Parathyroid adenoma (tissue), 2 donors: ENCODE measurements at regions not wholly inside any gene's neighbourhood (a gene's known extent, or its start where the extent isn't known, plus 50 kb on each side); places are given as distances from the start of the nearest gene placed in this dataset.

Experiments used
- H2AFZ ChIP-seq: fragments of 300-600 bp; sonication (generic); one replicate; pipeline ENCODE4 v1.7.0; 2017; ENCODE audit warnings: antibody characterized with exemption, mild to moderate bottlenecking
- H3K27ac ChIP-seq: fragments of 300-600 bp; sonication (generic); one replicate; pipeline ENCODE4 v1.7.0; 2017
- H3K27me3 ChIP-seq: fragments of 300-600 bp; sonication (generic); one replicate; pipeline ENCODE4 v1.7.0; 2017; ENCODE audit warnings: low read length; ENCODE audit not compliant: control insufficient read depth, insufficient read depth
- H3K36me3 ChIP-seq: fragments of 300-600 bp; sonication (generic); one replicate; pipeline ENCODE4 v1.7.0; 2017; ENCODE audit warnings: low read length; ENCODE audit not compliant: control insufficient read depth, insufficient read depth
- H3K4me1 ChIP-seq: fragments of 300-600 bp; sonication (generic); one replicate; pipeline ENCODE4 v1.7.0; 2017; ENCODE audit warnings: control low read depth
- H3K4me2 ChIP-seq: fragments of 300-600 bp; sonication (generic); one replicate; pipeline ENCODE4 v1.7.0; 2017; ENCODE audit warnings: low read length
- H3K4me3 ChIP-seq: fragments of 300-600 bp; sonication (generic); one replicate; pipeline ENCODE4 v1.7.0; 2017; ENCODE audit warnings: low read depth, low read length
- H3K79me2 ChIP-seq: fragments of 300-600 bp; sonication (generic); one replicate; pipeline ENCODE4 v1.7.0; 2017; ENCODE audit warnings: control low read depth
- H3K9ac ChIP-seq: fragments of 300-600 bp; sonication (generic); one replicate; pipeline ENCODE4 v1.7.0; 2017; ENCODE audit warnings: mild to moderate bottlenecking
- H3K9me3 ChIP-seq: fragments of 300-600 bp; sonication (generic); one replicate; pipeline ENCODE4 v1.7.0; 2017; ENCODE audit warnings: low read length; ENCODE audit not compliant: control insufficient read depth
- TF ChIP-seq, protein P1 (sequence below): fragments of 300-600 bp; sonication (generic); IDR thresholded peaks from one replicate; pipeline ENCODE4 v1.7.0; 2017; ENCODE audit warnings: antibody characterized with exemption, mild to moderate bottlenecking
- donor health status: primary hyperparathyroidism.

DNA sequence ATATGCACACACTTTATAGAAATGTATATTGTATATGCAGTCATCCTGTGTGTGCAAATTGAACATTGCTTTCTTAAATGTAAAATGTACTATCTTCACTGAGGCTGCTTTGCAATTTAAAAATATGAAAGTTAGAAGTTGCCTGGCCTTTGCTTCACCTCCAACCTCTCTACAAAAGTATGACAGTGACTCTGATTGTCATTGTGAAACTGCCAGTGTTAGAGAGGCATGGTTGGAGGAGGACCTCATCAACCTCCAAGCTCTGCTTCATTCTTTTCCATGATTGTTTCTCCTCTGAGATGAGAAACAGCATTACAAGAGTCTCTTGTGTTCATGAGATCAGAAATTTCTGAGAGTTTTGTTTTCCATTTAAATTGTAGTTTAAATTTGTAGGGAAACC is 185.5 kb downstream of the ZC3H11B start:
- H2AFZ ChIP-seq: no peak overlapping the region
- no peaks in the 10 kb centered on the region for H3K36me3 ChIP-seq
- H3K79me2 ChIP-seq: no peaks in the 10 kb centered on the region
- H3K9me3 ChIP-seq: no peaks in the 10 kb centered on the region
- no peaks in the 10 kb centered on the region for H3K4me1 ChIP-seq
- no peak overlapping the region for H3K4me2 ChIP-seq
- H3K27ac ChIP-seq: no peak overlapping the region
- no peak overlapping the region for H3K4me3 ChIP-seq
- TF ChIP-seq, protein P1, sequence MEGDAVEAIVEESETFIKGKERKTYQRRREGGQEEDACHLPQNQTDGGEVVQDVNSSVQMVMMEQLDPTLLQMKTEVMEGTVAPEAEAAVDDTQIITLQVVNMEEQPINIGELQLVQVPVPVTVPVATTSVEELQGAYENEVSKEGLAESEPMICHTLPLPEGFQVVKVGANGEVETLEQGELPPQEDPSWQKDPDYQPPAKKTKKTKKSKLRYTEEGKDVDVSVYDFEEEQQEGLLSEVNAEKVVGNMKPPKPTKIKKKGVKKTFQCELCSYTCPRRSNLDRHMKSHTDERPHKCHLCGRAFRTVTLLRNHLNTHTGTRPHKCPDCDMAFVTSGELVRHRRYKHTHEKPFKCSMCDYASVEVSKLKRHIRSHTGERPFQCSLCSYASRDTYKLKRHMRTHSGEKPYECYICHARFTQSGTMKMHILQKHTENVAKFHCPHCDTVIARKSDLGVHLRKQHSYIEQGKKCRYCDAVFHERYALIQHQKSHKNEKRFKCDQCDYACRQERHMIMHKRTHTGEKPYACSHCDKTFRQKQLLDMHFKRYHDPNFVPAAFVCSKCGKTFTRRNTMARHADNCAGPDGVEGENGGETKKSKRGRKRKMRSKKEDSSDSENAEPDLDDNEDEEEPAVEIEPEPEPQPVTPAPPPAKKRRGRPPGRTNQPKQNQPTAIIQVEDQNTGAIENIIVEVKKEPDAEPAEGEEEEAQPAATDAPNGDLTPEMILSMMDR: no peak
- H3K9ac ChIP-seq: no peak overlapping the region
- no peaks in the 10 kb centered on the region for H3K27me3 ChIP-seq

DNA sequence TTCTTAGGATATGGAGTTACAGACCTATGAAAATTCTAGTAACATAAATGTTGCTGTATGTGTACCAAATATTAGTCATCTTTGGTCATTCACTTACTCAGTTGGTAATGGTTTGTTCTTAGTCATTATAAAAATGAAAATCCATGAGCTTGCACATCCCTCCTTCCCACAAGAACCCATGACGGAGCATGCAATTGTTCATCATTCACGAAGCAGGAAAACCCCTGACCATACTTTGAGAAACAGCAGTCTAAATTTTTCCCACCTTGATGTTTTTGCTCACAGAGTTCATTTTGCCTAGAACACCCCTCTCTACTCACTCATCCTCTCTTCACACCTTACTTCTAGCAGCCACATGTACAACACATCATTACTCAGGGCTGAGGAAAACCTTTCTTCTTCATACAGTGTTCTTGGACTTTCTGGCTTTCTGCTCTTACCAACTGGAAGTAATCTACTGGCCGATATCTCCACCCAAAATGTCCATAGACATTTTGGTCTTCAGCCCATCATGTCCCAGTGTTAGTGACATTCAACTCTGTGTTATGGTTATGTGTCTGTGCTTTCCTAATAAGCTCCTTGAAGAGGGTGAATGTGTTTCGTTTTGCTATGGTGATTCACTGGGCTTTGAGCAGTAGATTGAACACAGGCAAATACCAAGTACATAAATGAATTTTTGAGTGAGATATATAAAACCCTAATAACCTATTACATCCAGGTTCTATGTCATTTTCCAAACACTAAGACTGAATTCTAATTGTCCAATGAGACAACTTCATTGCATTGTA is 189.9 kb downstream of the ZC3H11B start:
- Histone ChIP-seq H3K79me2 (no peaks in the 10 kb centered on the region), H3K4me3 (no peak overlapping the region), H3K36me3 (no peaks in the 10 kb centered on the region), H3K9ac (no peak overlapping the region), H3K27ac (no peak overlapping the region), H2AFZ (no peak overlapping the region), H3K9me3 (no peaks in the 10 kb centered on the region), H3K27me3 (no peaks in the 10 kb centered on the region), H3K4me1 (no peaks in the 10 kb centered on the region), H3K4me2 (no peak overlapping the region)
- TF ChIP-seq, protein P1: no peak

DNA sequence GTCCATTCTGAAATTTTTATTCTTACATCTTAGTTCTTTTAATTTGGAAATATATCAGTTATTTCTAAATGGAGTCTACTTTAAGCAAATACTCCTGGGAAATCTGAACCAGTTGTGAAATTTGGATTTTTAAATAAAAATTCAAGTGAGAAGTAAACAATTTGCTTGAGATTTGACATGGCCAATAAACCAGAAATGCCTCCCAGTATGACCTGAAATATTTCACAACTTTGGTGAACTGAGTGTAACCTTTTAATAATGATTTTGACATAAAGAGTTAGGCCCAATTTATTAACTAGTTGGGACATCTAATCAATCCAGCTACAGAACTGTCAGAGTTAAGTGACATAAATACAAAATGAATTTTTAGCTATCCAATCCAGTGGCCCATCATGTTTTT is 192.0 kb downstream of the ZC3H11B start:
- no peak overlapping the region for H3K27ac ChIP-seq
- no peaks in the 10 kb centered on the region for H3K27me3 ChIP-seq
- H3K36me3 ChIP-seq: no peaks in the 10 kb centered on the region
- H3K9me3 ChIP-seq: no peaks in the 10 kb centered on the region
- TF ChIP-seq, protein P1: no peak
- no peak overlapping the region for H3K4me3 ChIP-seq
- H3K9ac ChIP-seq: no peak overlapping the region
- no peaks in the 10 kb centered on the region for H3K79me2 ChIP-seq
- H3K4me1 ChIP-seq: no peaks in the 10 kb centered on the region
- no peak overlapping the region for H3K4me2 ChIP-seq
- no peak overlapping the region for H2AFZ ChIP-seq

DNA sequence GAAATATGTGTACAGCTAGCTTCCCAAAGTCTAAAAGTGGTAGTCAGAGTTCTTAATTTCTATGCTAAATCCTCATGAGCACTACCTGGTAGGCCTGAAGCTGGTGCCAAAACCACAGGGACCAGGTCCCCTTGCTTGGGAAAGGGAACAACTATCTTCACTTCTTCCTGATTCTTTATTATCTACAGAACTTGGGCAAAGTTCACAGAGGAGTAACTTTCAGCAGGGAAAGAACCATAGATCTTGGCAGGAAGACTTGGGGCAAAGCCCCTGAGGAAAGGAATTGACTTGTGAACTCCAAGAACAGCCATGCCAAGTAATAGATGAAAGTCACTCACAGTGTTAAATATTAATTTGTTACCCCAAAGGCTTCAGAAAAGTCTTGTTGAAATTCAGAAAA is 193.0 kb downstream of the ZC3H11B start:
- Histone ChIP-seq H3K4me3 (no peak overlapping the region), H3K36me3 (no peaks in the 10 kb centered on the region), H3K79me2 (no peaks in the 10 kb centered on the region), H3K9ac (no peak overlapping the region), H3K4me2 (no peak overlapping the region), H3K4me1 (no peaks in the 10 kb centered on the region), H3K27ac (no peak overlapping the region), H3K9me3 (no peaks in the 10 kb centered on the region), H2AFZ (no peak overlapping the region), H3K27me3 (no peaks in the 10 kb centered on the region)
- TF ChIP-seq, protein P1: no peak

DNA sequence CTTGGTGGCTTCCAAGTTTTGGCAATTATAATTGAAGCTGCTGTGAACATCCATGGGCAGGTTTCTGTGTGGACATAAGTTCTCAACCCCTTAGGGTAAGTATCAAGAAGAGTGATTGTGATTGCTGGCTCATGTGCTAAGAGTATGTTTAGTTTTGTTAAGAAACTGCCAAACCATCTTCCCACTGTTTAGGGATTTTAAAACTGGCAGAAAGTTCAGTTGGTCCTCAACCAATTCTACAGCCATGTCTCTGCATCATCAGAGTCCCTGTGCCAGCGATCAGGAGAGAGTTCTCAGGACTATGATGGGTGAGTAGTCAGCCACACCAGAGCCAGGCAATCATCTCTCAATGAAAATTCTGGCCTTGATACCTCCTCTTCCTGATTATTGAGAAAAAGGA is 193.8 kb downstream of the ZC3H11B start:
- Histone ChIP-seq H3K9ac (no peak overlapping the region), H3K4me1 (no peaks in the 10 kb centered on the region), H2AFZ (no peak overlapping the region), H3K27ac (no peak overlapping the region), H3K27me3 (no peaks in the 10 kb centered on the region), H3K4me2 (no peak overlapping the region), H3K4me3 (no peak overlapping the region), H3K36me3 (no peaks in the 10 kb centered on the region), H3K79me2 (no peaks in the 10 kb centered on the region), H3K9me3 (no peaks in the 10 kb centered on the region)
- TF ChIP-seq, protein P1: no peak
